HUES48 (cell line): ENCODE measurements at regions not wholly inside any gene's neighbourhood (a gene's known extent, or its start where the extent isn't known, plus 50 kb on each side); places are given as distances from the start of the nearest gene placed in this dataset.

Source experiments
- H3K27ac ChIP-seq: one replicate; pipeline ENCODE4 v1.7.0; 2013; ENCODE audit warnings: low read depth, low read length, inconsistent platforms
- H3K27me3 ChIP-seq: 2 replicates; pipeline ENCODE4 v1.6.1; 2013; ENCODE audit warnings: mild to moderate bottlenecking, low read length; ENCODE audit not compliant: control insufficient read depth, insufficient read depth
- H3K36me3 ChIP-seq: 2 replicates; pipeline ENCODE4 v1.6.1; 2013; ENCODE audit warnings: low read length; ENCODE audit not compliant: control insufficient read depth, insufficient read depth
- H3K4me1 ChIP-seq: 2 replicates; pipeline ENCODE4 v1.6.1; 2013; ENCODE audit warnings: mild to moderate bottlenecking, low read length; ENCODE audit not compliant: control insufficient read depth, insufficient read depth
- H3K4me3 ChIP-seq: 2 replicates; pipeline ENCODE4 v1.5.1; 2013; ENCODE audit warnings: mild to moderate bottlenecking, low read depth, low read length
- H3K9ac ChIP-seq: 2 replicates; pipeline ENCODE4 v1.6.1; 2013; ENCODE audit warnings: mild to moderate bottlenecking, low read depth, low read length, moderate library complexity
- H3K9me3 ChIP-seq: 2 replicates; pipeline ENCODE4 v1.6.1; 2013; ENCODE audit warnings: low read length; ENCODE audit not compliant: control insufficient read depth, insufficient read depth

DNA sequence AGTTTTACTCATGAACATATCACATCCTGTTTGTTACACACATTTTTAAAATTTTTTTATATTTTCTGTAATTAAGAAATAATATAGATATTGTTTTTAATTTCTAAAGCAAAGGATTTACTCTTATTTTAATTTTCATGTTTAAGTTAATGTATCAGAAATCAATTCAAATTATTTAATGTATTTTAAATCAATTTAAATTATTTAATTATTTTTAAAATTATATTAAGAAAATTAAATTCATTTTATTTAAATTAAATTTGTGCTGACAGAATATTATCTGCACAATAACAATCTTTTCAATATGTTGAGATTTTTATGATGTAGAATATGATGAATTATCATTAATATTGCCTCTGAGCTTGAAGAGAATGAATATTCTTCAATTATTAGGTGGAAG lies 681.2 kb upstream of the ALCAM start:
- Histone ChIP-seq H3K4me3 (no peak overlapping the region), H3K9ac (no peak overlapping the region), H3K27me3 (no peaks in the 10 kb centered on the region), H3K4me1 (no peaks in the 10 kb centered on the region), H3K27ac (no peak overlapping the region), H3K9me3 (no peaks in the 10 kb centered on the region), H3K36me3 (no peaks in the 10 kb centered on the region)

DNA sequence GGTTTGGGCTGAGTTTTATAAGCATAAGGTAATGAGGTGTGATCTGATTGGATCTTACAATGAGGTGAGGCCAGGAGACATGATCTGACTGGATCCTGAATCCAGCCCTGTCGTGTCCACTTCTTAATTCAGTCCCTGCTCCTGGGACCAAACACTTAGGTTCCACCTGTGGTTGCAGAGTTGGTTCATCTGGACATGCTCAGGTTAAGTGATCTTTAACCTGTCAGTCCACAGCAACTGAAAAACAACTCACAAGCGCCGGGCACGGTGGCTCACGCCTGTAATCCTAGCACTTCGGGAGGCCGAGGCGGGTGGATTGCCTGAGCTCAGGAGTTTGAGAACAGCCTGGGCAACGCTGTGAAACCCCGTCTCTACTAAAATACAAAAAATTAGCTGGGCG lies 679.3 kb upstream of the ALCAM start:
- Histone ChIP-seq H3K27ac (no peak overlapping the region), H3K9me3 (no peaks in the 10 kb centered on the region), H3K9ac (no peak overlapping the region), H3K27me3 (no peaks in the 10 kb centered on the region), H3K4me1 (no peaks in the 10 kb centered on the region), H3K4me3 (no peak overlapping the region), H3K36me3 (no peaks in the 10 kb centered on the region)

DNA sequence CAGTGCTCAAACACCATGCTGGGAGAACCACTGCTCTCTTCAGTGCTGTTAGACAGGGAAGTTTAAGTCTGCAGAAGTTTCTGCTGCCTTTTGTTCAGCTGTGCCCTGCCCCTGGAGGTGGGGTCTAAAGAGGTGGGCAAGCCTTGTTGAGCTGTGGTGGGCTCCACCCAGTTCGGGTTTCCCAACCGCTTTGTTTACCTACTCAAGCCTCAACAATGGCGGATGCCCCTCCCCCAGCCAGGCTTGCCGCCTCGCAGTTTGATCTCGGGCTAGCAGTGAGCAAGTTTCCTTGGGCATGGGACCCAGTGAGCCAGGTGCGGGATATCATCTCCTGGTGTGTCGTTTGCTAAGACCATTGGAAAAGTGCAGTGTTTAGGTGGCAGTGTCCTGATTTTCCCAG lies 670.2 kb upstream of the ALCAM start:
- Histone ChIP-seq H3K4me3 (no peak overlapping the region), H3K27me3 (no peaks in the 10 kb centered on the region), H3K9ac (no peak overlapping the region), H3K36me3 (no peaks in the 10 kb centered on the region), H3K9me3 (peaks cover 12% of the 10 kb centered on the region; the same call in 1 of the 2 replicates), H3K4me1 (peaks cover 15% of the 10 kb centered on the region), H3K27ac (no peak overlapping the region)

DNA sequence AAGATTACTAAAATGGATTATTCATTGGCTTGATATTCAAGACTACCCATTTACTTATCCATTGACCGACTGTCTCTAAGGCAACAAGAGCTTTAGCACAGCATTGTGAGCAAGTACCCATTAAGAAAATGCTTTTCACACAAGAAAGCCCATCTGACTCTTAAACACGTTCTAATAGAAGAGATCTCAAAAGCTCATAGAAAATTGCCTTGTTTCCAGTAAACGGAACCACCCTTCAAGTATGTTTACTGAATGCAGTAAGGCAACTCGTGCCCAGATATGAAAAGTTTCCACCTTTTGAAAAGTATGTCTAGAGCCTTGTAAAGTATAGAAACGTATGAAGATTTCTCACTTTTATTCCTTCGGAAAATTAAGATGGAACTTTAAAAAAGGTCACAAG lies 655.3 kb upstream of the ALCAM start:
- Histone ChIP-seq H3K36me3 (no peaks in the 10 kb centered on the region), H3K4me1 (no peaks in the 10 kb centered on the region), H3K27ac (no peak overlapping the region), H3K9me3 (no peaks in the 10 kb centered on the region), H3K9ac (no peak overlapping the region), H3K4me3 (no peak overlapping the region), H3K27me3 (no peaks in the 10 kb centered on the region)

DNA sequence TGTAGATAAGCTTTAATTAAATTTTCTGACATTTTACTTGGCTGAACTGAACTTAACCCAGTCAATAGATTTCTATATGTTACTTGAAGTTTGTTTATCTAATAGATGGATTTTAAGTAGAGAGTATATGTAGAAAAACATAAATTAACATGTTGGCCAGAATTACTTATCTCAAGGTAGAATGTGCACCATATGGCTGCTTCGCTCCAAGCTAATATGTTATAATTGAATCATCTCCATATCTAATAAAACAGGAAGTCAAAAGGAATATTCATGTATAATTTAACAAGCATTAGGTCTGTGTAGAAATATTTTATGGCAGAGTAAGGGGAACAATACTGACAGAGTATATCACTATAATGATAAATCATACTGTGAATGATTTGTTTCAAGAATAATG lies 650.7 kb upstream of the ALCAM start:
- H3K4me1 ChIP-seq: no peaks in the 10 kb centered on the region
- no peak overlapping the region for H3K9ac ChIP-seq
- H3K27ac ChIP-seq: no peak overlapping the region
- H3K27me3 ChIP-seq: no peaks in the 10 kb centered on the region
- no peaks in the 10 kb centered on the region for H3K9me3 ChIP-seq
- no peaks in the 10 kb centered on the region for H3K36me3 ChIP-seq
- H3K4me3 ChIP-seq: no peak overlapping the region

DNA sequence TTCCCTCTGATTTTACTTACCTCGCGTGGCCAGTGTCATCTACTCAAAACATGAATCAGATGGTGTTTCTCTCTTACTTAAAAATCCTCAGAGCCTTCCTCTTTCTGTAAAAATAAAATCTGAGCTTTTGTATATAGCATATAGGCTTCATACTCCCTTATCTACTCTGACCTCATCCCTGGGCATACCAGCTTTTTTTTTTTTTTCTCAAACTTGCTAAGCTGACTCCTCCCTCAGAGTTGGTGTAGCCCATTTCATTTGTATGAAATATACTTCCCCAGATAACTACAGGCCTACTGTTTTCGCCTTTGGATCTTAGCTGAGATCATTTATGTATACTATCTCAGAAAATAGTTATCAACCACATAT lies 648.9 kb upstream of the ALCAM start:
- Histone ChIP-seq H3K9me3 (no peaks in the 10 kb centered on the region), H3K27ac (no peak overlapping the region), H3K9ac (no peak overlapping the region), H3K36me3 (no peaks in the 10 kb centered on the region), H3K4me1 (no peaks in the 10 kb centered on the region), H3K4me3 (no peak overlapping the region), H3K27me3 (no peaks in the 10 kb centered on the region)

DNA sequence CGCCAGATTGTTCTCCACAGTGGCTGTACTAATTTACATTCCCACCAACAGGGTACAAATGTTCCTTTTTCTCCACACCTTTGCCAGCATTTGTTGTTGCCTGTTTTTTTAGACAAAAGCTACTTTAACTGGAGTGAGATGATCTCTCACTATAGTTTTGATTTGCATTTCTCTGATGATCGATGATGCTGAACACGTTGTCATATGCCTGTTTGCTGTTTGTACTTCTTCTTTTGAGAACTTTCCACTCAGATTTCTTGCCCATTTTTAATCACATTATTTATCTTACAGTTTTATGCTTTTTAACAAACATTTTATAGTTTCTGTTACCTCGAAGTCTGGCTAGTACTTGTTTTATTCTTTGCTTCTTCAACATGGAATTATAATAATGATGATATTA lies 643.7 kb upstream of the ALCAM start:
- Histone ChIP-seq H3K27ac (no peak overlapping the region), H3K36me3 (no peaks in the 10 kb centered on the region), H3K9ac (no peak overlapping the region), H3K27me3 (no peaks in the 10 kb centered on the region), H3K9me3 (no peaks in the 10 kb centered on the region), H3K4me3 (no peak overlapping the region), H3K4me1 (no peaks in the 10 kb centered on the region)

DNA sequence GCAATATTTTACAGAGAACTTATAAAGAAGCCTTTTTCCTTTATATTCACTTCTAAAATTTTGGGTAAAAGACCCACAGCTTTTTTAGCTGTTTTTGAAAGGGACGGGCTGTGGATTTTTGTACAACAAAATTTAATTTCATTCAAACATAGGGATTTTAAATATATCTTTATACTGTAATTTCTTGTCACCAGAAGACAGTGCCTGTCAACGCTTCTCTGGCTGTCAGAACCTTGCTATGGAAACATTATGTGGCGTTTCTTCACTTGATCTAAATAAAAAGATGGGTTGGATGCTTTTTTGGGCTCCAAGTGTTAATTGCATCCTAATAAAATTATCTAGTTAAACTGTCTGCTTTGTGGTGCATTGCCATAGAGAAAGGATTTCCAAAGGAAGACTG lies 635.6 kb upstream of the ALCAM start:
- H3K4me1 ChIP-seq: no peaks in the 10 kb centered on the region
- H3K9ac ChIP-seq: no peak overlapping the region
- no peak overlapping the region for H3K4me3 ChIP-seq
- no peak overlapping the region for H3K27ac ChIP-seq
- no peaks in the 10 kb centered on the region for H3K9me3 ChIP-seq
- H3K27me3 ChIP-seq: no peaks in the 10 kb centered on the region
- no peaks in the 10 kb centered on the region for H3K36me3 ChIP-seq

DNA sequence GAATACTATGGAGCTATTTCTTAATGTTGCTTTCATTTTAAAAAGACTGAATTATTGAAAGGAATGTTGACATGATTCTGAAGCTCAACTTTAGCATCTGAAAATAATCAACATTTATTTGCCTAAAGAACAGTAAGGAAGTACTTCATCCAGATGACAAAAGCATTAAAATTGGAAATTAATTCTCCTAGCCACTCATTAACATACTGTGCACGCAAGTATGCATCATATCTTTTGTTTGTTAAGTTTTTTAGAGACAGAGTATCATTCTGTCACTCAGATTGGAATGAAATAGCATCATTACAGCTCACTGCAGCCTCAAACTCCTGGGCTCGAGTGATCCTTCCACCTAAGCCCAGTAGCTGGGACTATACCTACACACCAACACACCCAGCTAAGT lies 632.1 kb upstream of the ALCAM start:
- Histone ChIP-seq H3K27ac (no peak overlapping the region), H3K4me3 (no peak overlapping the region), H3K36me3 (no peaks in the 10 kb centered on the region), H3K9ac (no peak overlapping the region), H3K4me1 (no peaks in the 10 kb centered on the region), H3K27me3 (no peaks in the 10 kb centered on the region), H3K9me3 (no peaks in the 10 kb centered on the region)

DNA sequence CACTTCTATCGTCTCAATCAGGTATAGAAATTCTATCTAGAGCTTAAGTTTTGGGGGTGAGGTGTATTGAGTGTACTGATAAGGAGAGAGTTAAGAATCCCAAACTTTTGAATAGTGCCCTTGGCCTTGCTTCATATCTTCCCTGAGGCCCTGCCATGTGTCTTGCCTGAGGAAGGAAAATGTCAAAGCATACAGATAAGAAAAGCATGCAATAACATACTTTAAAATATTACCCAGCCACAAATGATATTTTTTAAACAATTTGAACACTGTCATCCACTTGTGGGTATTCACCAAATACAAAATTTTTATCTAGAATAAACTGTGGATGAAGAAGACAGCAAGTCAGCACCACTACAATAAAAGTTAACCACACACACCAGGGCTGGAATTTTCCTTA lies 631.0 kb upstream of the ALCAM start:
- Histone ChIP-seq H3K27me3 (no peaks in the 10 kb centered on the region), H3K9ac (no peak overlapping the region), H3K27ac (no peak overlapping the region), H3K4me3 (no peak overlapping the region), H3K4me1 (no peaks in the 10 kb centered on the region), H3K36me3 (no peaks in the 10 kb centered on the region), H3K9me3 (no peaks in the 10 kb centered on the region)

DNA sequence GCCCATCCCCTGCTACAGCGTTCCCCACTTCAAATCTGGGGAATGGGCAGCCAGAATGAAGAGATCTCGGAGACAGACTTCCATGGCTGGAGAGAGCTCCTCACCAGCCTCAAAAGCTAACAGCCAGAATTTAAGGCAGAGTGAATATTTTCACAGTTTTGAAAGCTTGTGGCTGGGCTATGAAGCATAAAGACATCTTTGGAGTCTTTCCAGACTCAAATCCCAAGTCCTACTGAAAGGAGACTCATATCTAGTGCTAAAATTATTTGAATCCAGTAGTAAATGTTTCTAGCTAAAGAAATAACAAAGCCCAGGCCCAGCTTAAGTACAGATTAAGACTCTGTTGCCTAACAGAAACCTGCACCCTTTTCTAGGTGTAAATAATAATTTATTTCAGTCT lies 628.4 kb upstream of the ALCAM start:
- Histone ChIP-seq H3K4me1 (no peaks in the 10 kb centered on the region), H3K9me3 (no peaks in the 10 kb centered on the region), H3K9ac (no peak overlapping the region), H3K27ac (no peak overlapping the region), H3K36me3 (no peaks in the 10 kb centered on the region), H3K4me3 (no peak overlapping the region), H3K27me3 (no peaks in the 10 kb centered on the region)

DNA sequence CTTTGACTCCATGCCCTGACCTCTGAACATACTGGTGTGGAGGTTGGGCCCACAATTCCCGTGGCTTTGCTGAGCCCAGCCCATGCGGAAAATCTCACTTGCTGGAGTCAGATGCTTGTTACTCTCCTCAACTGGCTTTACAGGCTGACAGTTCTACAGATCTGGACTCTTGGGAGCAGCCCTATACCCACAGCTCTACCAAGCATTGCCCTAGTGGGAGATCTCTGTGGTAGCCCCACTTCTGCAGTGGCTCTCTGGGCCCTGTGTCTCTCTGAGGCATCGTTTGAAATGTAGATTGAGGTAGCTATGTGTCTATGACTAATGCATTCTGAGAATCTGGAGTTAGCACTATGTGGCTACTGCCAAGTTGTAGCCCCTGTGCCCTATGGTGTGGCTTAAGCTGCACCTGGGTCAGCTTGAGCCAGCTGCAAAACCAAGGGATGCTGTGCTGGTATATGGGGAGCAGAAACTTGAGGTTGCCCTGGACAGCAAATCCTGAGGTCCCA lies 625.8 kb upstream of the ALCAM start:
- Histone ChIP-seq H3K4me3 (no peak overlapping the region), H3K27ac (no peak overlapping the region)

More for the DNA sequence above, 625.8 kb upstream of the ALCAM start:
- H3K9me3 ChIP-seq: no peaks in the 10 kb centered on the region
- no peak overlapping the region for H3K9ac ChIP-seq
- H3K4me1 ChIP-seq: no peaks in the 10 kb centered on the region
- H3K27me3 ChIP-seq: no peaks in the 10 kb centered on the region
- no peaks in the 10 kb centered on the region for H3K36me3 ChIP-seq
